Stimulated activated CD4-positive, alpha-beta T cell treated with anti-CD3 and anti-CD28 coated beads, Interleukin-15, amount 100 ng/mL, for 48 hours (primary cell): ENCODE measurements at regions not wholly inside any gene's neighbourhood (a gene's known extent, or its start where the extent isn't known, plus 50 kb on each side); places are given as distances from the start of the nearest gene placed in this dataset.
"Not testable (repeated sequence)": the region's sequence is repeated elsewhere in the genome, so short reads cannot be mapped to it uniquely, and the experiment has no call there.

Source experiments
- DNase-seq, 2 donors: peaks; one replicate each; pipeline ENCODE4 v3.0.0-alpha.2; 2020; ENCODE audit warnings: low read depth in 2 of 2

DNA sequence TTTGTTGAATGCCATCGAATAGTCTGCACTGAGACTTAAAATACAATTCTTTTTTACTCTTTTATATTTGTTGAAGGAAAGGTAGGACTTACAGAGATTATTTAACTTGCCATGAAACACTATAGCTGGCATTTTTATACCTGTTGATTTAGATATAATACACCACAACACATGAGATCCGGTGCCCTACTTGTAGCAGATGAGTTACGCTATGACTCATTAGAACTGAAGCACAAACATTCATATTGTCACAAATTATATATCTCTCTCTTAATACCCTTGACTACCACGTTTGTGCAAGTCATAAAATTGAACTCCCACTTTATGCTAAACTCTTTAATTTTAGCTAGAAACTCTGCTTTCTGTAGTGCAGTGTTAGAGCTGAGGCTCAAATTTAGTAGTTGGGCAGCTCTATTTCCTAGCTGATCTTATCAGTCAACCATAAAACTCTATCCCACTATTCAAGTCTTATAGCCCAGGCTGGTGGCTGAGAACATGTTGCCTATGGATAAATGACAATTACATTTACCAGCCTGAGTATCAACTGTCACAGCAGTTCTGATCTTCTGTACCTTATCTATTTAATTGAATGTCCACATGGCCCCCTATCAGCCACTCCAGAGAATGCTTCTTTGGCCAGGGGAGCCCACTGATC is 137.4 kb upstream of the SEMA3D start:
- no peak for DNase-seq

GRCh38 chr7:85322252-85322651 is 135.4 kb upstream of the SEMA3D start:
- DNase-seq, result no peak

DNA sequence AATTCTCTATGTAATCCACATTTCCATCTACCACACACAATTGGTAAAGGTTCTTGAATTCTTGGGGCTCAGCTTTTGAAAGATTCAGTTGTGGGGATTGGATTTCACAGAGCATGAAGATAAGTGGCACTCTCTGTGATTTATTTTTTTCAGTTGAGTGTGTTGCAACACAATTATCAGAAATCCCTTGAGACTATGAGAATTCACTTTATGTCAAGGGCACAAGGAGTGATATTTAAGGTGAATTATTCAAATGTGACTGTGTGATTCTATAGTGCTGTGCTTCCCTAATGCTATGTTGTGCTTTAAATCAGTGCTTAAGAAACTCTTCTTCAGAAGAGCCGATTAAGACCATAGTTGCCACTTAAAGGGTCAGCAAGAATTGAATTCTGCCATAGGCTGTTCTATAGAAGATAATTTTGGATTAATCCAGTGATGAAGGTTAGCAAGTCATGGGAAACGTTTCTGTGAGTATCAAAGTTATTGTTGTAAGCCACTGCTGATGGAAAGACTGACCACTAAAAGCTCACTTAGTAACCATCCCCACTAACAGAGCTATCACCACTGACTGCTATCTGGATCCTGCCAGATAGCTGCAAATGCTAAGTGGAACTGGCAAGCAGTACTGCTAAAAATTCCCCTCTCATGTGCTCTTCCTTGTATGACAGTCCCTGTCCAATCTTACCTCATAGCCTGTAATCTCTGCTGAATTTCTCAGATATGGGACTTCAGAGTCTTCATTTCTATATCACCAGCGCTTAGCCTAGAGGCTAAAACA is 134.0 kb upstream of the SEMA3D start:
- no peak for DNase-seq

DNA sequence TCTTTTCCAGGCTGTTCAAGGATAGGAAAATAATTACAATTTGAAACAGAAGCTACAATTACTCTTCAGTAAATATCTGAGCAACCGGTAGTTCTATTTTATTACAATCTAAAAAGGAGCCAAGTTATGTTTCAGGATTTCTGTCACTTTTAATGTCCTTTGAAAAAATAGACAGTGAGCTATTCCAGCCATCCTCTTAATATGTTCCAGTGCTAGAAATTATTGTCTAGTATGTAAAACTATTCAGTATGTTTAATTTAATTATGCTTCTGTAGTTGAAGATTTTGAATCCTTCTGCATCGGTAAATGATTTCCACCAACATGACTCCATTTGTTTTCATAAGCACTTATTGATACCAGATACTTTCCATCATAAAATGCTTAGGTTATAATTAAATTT is 129.6 kb upstream of the SEMA3D start:
- DNase-seq, result no peak

DNA sequence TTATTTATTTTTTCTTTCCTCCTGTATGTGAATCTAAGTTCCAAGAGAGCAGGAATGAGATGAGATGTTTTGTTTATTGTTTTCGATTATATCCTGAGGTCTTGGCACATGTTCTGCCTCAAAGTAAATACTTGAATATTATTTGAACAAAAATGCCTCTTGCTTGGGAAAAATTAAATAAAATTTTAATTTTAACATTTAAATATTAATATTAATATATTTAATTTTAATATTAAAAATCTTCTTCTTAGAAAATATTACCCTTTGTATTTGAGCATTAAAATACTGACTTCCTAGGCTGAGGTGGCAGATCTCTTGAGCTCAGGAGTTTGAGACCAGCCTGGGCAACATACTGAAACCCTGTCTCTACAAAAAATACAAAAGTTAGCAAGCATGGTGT is 123.4 kb upstream of the SEMA3D start:
- DNase-seq, result no peak

DNA sequence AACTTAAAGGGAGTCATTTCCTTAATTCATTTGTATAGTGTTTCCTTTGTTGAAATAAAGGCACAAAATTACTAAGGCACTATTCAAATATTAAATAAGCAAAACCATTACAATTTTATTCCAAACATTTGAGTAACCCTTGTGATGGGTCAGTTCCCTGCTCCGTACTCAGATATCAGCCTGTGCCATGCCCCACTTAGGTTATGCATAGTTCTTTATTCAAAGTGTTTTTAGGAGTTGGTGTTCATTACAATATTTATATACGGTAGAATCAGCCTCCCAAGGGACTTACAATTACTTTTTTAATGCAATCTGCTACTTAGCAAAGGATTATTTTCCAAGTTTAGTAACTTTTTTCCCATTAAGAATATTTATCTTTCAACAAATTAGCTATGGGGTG is 119.3 kb upstream of the SEMA3D start:
- no peak for DNase-seq

GRCh38 chr7:85294176-85294575 is 107.3 kb upstream of the SEMA3D start:
- DNase-seq, result no peak

- DNase-seq, result no peak
Observed at GRCh38 chr7:85292908-85293576, 106.2 kb upstream of the SEMA3D start.

DNA sequence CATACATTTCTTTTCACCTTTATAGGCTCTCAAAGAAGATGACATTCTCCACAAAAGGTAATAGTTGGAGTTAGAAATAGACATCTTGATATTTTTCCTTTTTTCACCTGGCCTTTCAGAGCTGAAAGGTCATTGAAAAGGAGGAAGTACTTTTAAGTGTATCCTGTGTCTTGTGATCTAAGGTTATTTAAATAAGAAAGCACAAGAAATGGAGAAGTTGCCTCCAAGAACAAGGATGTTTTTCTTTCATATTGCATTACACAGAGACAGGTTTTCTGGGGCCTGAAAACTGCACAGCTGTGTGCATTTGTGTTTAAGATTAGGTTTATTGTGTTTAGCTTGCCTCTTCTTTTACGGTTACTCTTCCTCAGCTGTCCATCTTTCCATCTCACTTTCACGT is 103.4 kb upstream of the SEMA3D start:
- no peak for DNase-seq

DNA sequence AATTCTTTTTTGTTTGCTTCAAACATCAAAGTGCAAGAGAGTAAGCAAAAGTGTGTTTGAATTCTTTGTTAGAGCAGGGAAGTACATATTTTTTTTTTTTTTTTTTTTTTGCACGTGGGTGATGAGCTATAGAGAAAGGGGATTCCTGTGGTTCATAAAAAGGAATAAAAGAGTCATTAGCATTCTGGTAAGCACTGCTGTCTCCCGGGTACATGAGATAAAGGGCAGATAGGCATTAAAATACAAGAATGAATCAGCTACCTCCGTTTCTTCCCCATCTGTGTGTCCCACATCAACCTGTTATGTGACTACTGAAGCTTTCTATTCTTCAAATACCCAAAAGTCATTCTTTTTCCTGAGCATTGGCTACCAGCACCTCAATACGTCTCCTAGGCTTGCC is 102.4 kb upstream of the SEMA3D start:
- no peak for DNase-seq

DNA sequence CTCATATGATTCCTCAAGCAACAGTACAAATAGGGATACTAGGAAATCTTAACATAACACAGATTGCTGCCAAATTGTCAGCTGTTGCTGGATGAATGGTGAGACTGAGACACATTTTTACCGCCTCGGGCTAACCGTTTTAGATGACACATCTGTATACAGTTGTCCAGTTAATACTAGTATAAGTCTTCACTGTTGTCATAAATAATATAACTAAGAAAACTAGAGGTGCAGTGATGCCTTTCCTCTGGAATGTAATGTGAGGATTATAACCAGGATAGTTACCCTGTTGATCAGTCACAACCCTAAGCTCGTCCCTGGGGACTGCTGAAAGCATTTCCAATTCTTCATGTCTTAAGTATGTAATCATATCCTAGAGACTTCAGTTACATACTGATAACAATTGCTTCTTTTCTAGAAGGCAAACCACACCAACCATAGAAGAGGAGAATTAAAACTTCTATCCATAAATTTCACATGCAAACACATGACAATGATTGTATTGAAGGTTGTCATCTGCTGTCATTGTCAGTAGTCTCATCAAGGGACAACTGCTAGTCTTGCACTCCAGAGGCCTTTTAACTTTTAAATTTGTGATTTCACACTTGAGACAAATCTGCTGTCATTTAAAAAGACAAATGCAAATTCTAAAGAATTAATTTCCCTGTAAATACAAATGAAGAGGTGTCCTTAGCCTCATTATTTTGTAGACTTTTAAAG is 100.4 kb upstream of the SEMA3D start:
- no peak for DNase-seq

- DNase-seq, result no peak
Observed at GRCh38 chr7:85286446-85286845, 99.6 kb upstream of the SEMA3D start.

DNA sequence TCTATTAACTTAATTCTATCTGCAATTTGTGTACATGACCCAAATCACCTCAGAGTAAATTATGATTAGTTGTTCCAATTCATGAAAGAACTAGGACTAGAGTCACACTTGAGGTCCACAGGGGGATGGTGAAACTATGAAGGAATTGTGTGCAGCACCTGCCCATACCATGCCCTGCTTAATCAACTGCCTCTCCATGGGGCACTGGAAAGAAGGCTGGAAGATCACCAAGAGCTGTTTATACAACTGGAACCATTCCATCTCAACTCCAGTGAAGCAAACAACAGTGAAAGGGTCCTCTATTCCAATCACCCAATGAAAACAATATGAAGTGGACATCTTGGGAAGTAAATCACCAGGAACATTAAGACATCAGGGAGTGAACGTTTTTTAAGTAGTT is 98.7 kb upstream of the SEMA3D start:
- DNase-seq, result no peak

DNA sequence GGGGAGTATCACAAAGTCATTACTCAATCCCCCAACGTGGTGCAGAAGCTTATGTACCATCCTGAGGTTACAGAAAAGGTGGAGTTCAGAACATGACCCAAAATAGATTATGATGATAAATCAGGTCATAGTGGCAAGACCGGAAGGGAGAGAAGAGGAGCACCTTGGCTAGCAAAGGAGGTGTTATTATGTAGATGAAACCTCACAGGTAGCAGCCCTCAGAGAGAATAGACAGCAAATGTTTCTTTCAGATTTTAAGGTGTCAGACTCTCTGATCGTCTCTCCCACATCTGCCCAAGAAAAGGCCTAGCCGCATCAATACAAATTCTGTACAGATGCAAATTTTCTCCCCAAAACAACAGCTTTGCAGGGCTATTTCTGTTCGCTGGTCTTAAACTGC is 88.3 kb upstream of the SEMA3D start:
- no peak for DNase-seq

GRCh38 chr7:85274454-85274853 is 87.6 kb upstream of the SEMA3D start:
- no peak for DNase-seq

DNA sequence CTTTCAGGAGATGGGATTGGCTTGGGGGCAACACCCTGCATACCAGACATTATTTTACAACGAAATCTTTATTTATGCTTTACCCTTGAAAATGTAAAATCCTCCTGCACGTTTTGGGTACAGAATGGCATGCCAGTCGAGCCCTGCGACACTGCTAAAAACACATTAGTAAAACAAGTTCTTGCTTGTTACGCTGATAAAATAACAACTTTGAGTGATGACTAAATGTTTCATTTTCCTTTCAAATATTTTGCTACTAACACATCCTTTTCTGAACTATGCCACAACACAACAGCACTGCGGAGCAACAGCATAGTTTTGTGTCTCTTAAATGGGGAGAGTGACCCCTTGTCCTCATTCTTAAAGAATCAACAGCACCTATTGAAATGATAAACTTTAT is 76.0 kb upstream of the SEMA3D start:
- no peak for DNase-seq

DNA sequence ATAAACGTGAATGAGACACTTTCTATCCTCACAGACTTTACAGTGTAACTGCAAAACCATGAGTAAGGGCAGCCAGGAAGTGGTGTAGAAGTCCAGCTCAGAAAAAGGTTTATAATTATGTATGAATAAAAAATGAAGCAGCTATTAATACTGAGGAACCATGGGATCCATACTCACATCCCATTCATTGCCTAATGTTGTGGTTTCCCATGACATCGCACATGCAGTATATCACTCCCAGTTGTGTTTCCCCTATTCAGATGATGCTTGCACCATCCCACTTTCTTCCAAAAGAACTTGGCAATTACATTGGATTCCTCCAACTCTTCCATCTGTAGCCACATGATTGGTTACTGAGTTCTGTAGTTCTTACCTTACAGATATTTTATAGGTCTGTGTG is 74.5 kb upstream of the SEMA3D start:
- no peak for DNase-seq

- DNase-seq, result not testable (repeated sequence)
Observed at GRCh38 chr7:85249787-85250186, 62.9 kb upstream of the SEMA3D start.

GRCh38 chr7:85239109-85239508 is 52.3 kb upstream of the SEMA3D start:
- DNase-seq, result no peak

DNA sequence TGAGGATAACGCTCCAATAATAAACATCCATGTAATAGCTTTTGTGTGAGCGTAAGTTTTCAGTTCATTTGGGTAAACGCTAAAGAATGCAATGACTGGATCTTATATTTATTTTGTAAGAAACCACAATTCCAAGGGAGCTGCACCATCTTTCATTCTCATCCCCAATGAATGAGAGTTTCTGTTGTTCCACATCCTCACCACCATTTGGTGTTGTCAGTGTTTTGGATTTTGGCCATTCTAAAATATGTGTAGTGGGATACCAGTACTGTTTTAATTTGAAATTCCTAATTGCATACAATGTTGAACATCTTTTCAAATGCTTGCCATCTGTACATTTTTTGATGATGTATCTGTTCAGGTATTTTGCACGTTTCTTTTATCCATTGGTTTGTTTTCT is 50.9 kb upstream of the SEMA3D start:
- DNase-seq, result no peak
